ENCODE measurements at regions not wholly inside any gene's neighbourhood (a gene's known extent, or its start where the extent isn't known, plus 50 kb on each side); places are given as distances from the start of the nearest gene placed in this dataset. TPM values are rescaled to one million over a fixed set of nuclear protein-coding genes. Genes with fewer than 3 reads are reported as not detected.

- POLR2A ChIA-PET = no interaction called here
Measured at GRCh38 chr6:25227854-25228253, 51.3 kb upstream of the CARMIL1 start.

More at GRCh38 chr6:25227854-25228253, 51.3 kb upstream of the CARMIL1 start:
- no peak overlapping the region for H3K4me3 ChIP-seq
- ChIA-PET RAD21 (ENCODE audit: unreplicated experiment) (interaction anchor here (0.6 to 1.6 kb wide), 3 partner anchors 262 to 490 kb away, joined by 3 read pairs; no protein-coding TSS in a partner anchor), SMC1A (ENCODE audit: uncharacterized antibody, unreplicated experiment) (interaction anchor here (1.0 to 1.3 kb wide), 2 partner anchors 38 to 81 kb away, joined by 3 read pairs; no protein-coding TSS in a partner anchor), CTCF (interaction anchor here (0.6 to 1.4 kb wide), 4 partner anchors 103 to 331 kb away, joined by 3 to 5 read pairs (median 3); no protein-coding TSS in a partner anchor)
- no peak for DNase-seq (ENCODE audit: low read depth, low spot score)
- H3K4me1 ChIP-seq (ENCODE audit: control insufficient read depth, insufficient read depth, low read length) = no peaks in the 10 kb centered on the region
- no peak for FAIRE-seq
- H3K36me3 ChIP-seq (ENCODE audit: control insufficient read depth in 2 of 2, insufficient read depth in 2 of 2, low read length in 1 of 2) = no peaks in the 10 kb centered on the region
- intact Hi-C loops (cut with micrococcal nuclease; ENCODE audit: unreplicated experiment) (loop anchor here (10.0 kb wide), 1 partner anchor 767 kb away; no protein-coding TSS in a partner anchor), in situ Hi-C loops (cut with MboI) (loop anchor here (10.0 kb wide), 1 partner anchor 487 kb away; no protein-coding TSS in a partner anchor)
- H3K79me2 ChIP-seq (ENCODE audit: control insufficient read depth, insufficient read depth, low read length) = no peaks in the 10 kb centered on the region
- H3K27me3 ChIP-seq (replicated peaks in 1 of 2; ENCODE audit: control insufficient read depth in 2 of 2, insufficient read depth in 2 of 2, low read length in 1 of 2) = peaks cover 0 to 4% of the 10 kb centered on the region in 2 experiments; a peak in 2 of 4 replicates
- ATAC-seq = no peak
- H2AFZ ChIP-seq (ENCODE audit: control insufficient read depth, low read depth, low read length) = no peak overlapping the region
- BruUV-seq (replicated peaks) = no TSS peak
- TF ChIP-seq WRNIP1 (IDR thresholded peaks at IDR 0.05; ENCODE audit: borderline replicate concordance, low read depth, low read length) (no peak), NFYB (IDR thresholded peaks at IDR 0.05; ENCODE audit: insufficient read depth, low read depth, low read length) (no peak), IKZF1 (conservative IDR thresholded peaks at IDR 0.05) (no peak), ZSCAN29 (IDR thresholded peaks at IDR 0.05) (no peak), ETV6 (conservative IDR thresholded peaks at IDR 0.05 in 1 of 2, IDR thresholded peaks at IDR 0.05 in 1 of 2; ENCODE audit: borderline replicate concordance in 1 of 2, low read depth in 1 of 2) (no peak), MYB (IDR thresholded peaks at IDR 0.05; ENCODE audit: borderline replicate concordance, low read depth, low read length) (no peak), JUNB (IDR thresholded peaks at IDR 0.05) (no peak), POLR2AphosphoS5 (IDR thresholded peaks at IDR 0.05; ENCODE audit: low read length) (no peak), SREBF2 (IDR thresholded peaks at IDR 0.05; ENCODE audit: low read length) (no peak), MTA3 (IDR thresholded peaks at IDR 0.05; ENCODE audit: borderline replicate concordance, low read length) (no peak), ZZZ3 (IDR thresholded peaks at IDR 0.05; ENCODE audit: control insufficient read depth, insufficient read length, low read depth) (no peak)
- TF ChIP-seq, protein P1, sequence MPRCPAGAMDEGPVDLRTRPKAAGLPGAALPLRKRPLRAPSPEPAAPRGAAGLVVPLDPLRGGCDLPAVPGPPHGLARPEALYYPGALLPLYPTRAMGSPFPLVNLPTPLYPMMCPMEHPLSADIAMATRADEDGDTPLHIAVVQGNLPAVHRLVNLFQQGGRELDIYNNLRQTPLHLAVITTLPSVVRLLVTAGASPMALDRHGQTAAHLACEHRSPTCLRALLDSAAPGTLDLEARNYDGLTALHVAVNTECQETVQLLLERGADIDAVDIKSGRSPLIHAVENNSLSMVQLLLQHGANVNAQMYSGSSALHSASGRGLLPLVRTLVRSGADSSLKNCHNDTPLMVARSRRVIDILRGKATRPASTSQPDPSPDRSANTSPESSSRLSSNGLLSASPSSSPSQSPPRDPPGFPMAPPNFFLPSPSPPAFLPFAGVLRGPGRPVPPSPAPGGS (IDR thresholded peaks at IDR 0.05; ENCODE audit: borderline replicate concordance, insufficient read depth, low read depth, low read length, poor library complexity, severe bottlenecking) = no peak
- TF ChIP-seq, protein P2, sequence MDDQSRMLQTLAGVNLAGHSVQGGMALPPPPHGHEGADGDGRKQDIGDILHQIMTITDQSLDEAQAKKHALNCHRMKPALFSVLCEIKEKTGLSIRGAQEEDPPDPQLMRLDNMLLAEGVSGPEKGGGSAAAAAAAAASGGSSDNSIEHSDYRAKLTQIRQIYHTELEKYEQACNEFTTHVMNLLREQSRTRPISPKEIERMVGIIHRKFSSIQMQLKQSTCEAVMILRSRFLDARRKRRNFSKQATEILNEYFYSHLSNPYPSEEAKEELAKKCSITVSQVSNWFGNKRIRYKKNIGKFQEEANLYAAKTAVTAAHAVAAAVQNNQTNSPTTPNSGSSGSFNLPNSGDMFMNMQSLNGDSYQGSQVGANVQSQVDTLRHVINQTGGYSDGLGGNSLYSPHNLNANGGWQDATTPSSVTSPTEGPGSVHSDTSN (IDR thresholded peaks at IDR 0.05; ENCODE audit: insufficient replicate concordance, low read depth, low read length) = no peak
- no peaks in the 10 kb centered on the region for H4K20me1 ChIP-seq (ENCODE audit: control insufficient read depth, insufficient read depth)
- H3K4me2 ChIP-seq (ENCODE audit: control insufficient read depth, insufficient read depth) = no peak overlapping the region
- no peaks in the 10 kb centered on the region for H3K9me3 ChIP-seq (replicated peaks; ENCODE audit: control insufficient read depth, insufficient read depth, low read length)
- H3K27ac ChIP-seq (ENCODE audit: control insufficient read depth, insufficient read depth) = no peak overlapping the region
- no peak overlapping the region for H3K9ac ChIP-seq (ENCODE audit: control insufficient read depth, insufficient read depth, low read length)

Small RNA genes lying in the stretch of these regions (small RNA-seq; reads per million reads assigned to genes)
- gene RN7SL334P = not detected

All from GM12878 (cell line).